HPDE6-E6E7 (cell line): ENCODE measurements at regions not wholly inside any gene's neighbourhood (a gene's known extent, or its start where the extent isn't known, plus 50 kb on each side); places are given as distances from the start of the nearest gene placed in this dataset.
"Not testable (repeated sequence)": the region's sequence is repeated elsewhere in the genome, so short reads cannot be mapped to it uniquely, and the experiment has no call there.

Source experiments
- DNase-seq: peaks from one replicate; pipeline ENCODE4 v3.0.0; 2011; ENCODE audit warnings: missing footprints; ENCODE audit errors: extremely low spot score

- no peak for DNase-seq
These were observed 91.5 kb upstream of the MLN start for GRCh38 chr6:33895296-33895695.

GRCh38 chr6:33894438-33894837, 90.6 kb upstream of the MLN start:
- DNase-seq: no peak

GRCh38 chr6:33892581-33893346, 89.0 kb upstream of the MLN start:
- DNase-seq: no peak

GRCh38 chr6:33888664-33889200, 84.9 kb upstream of the MLN start:
- DNase-seq: no peak

GRCh38 chr6:33888183-33888582, 84.4 kb upstream of the MLN start:
- no peak for DNase-seq

- no peak for DNase-seq
These were observed 82.9 kb upstream of the MLN start for GRCh38 chr6:33886673-33887144.

- DNase-seq: peak; percentile 42
These were observed 81.6 kb upstream of the MLN start for GRCh38 chr6:33885132-33886057.

- not testable (repeated sequence) for DNase-seq
These were observed 79.8 kb upstream of the MLN start for GRCh38 chr6:33883621-33884020.

GRCh38 chr6:33882154-33882553, 78.4 kb upstream of the MLN start:
- no peak for DNase-seq

GRCh38 chr6:33880766-33881165, 77.0 kb upstream of the MLN start:
- DNase-seq: no peak

GRCh38 chr6:33880104-33880678, 76.4 kb upstream of the MLN start:
- DNase-seq: no peak

- DNase-seq: no peak
These were observed 74.8 kb upstream of the MLN start for GRCh38 chr6:33878562-33878961.

GRCh38 chr6:33877982-33878535, 74.3 kb upstream of the MLN start:
- no peak for DNase-seq

- DNase-seq: no peak
These were observed 71.9 kb upstream of the MLN start for GRCh38 chr6:33875696-33876095.

GRCh38 chr6:33875141-33875581, 71.4 kb upstream of the MLN start:
- no peak for DNase-seq

GRCh38 chr6:33874136-33874760, 70.4 kb upstream of the MLN start:
- DNase-seq: no peak

- DNase-seq: no peak
These were observed 69.0 kb upstream of the MLN start for GRCh38 chr6:33872761-33873160.

- DNase-seq: no peak
These were observed 66.1 kb upstream of the MLN start for GRCh38 chr6:33869826-33870423.

GRCh38 chr6:33869121-33869520, 65.3 kb upstream of the MLN start:
- no peak for DNase-seq

- DNase-seq: no peak
These were observed 64.3 kb upstream of the MLN start for GRCh38 chr6:33868141-33868540.
